Tibial nerve (tissue), 4 donors: ENCODE measurements at regions not wholly inside any gene's neighbourhood (a gene's known extent, or its start where the extent isn't known, plus 50 kb on each side); places are given as distances from the start of the nearest gene placed in this dataset.

Source experiments
- DNase-seq, 2 donors: peaks; one replicate each; pipeline ENCODE4 v3.0.0-alpha.2; 2019; ENCODE audit warnings: low spot score in 2 of 2
- H3K27ac ChIP-seq, 4 donors: fragments of 200-600 bp; sonication (generic) in 3 of 4; one replicate each; pipeline ENCODE4 v1.5.1; 2017 to 2019; ENCODE audit warnings: mild to moderate bottlenecking in 1 of 4
- H3K27me3 ChIP-seq, 2 donors: fragments of 200-600 bp; sonication (generic) in 1 of 2; one replicate each; pipeline versions ENCODE4 v1.5.1 to v1.6.0; 2017 to 2019
- H3K36me3 ChIP-seq, 3 donors: fragments of 200-600 bp; sonication (generic); one replicate each; pipeline ENCODE4 v1.5.1; 2018 to 2019
- H3K4me1 ChIP-seq, 4 donors: fragments of 200-600 bp; sonication (generic) in 3 of 4; one replicate each; pipeline ENCODE4 v1.5.1; 2017 to 2019
- H3K4me3 ChIP-seq, 4 donors: fragments of 200-600 bp; sonication (generic) in 3 of 4; one replicate each; pipeline ENCODE4 v1.5.1; 2017 to 2019; ENCODE audit warnings: mild to moderate bottlenecking in 1 of 4, moderate library complexity in 1 of 4
- H3K9me3 ChIP-seq, 4 donors: fragments of 200-600 bp; sonication (generic) in 3 of 4; one replicate each; pipeline ENCODE4 v1.5.1; 2017 to 2019
- CTCF ChIP-seq, 5 experiments: fragments of 200-600 bp in 3 of 5; fragments of 450-650 bp in 2 of 5; sonication (generic) in 3 of 5; IDR thresholded peaks; one replicate each; pipeline ENCODE4 v1.5.1; 2016 to 2019; ENCODE audit warnings: antibody characterized with exemption in 5 of 5, mild to moderate bottlenecking in 3 of 5, moderate library complexity in 2 of 5
- EP300 ChIP-seq, 2 donors: sonication (generic); formaldehyde crosslinking; IDR thresholded peaks; one replicate each; pipeline ENCODE4 v1.6.1; 2017; ENCODE audit warnings: antibody characterized with exemption in 2 of 2, mild to moderate bottlenecking in 1 of 2
- POLR2A ChIP-seq, 2 donors: fragments of 450-650 bp; IDR thresholded peaks; one replicate each; pipeline ENCODE4 v1.6.1; 2017; ENCODE audit warnings: antibody characterized with exemption in 2 of 2, mild to moderate bottlenecking in 2 of 2, moderate library complexity in 2 of 2
- WGBS, 2 donors: methylation state at CpG; one replicate each; pipeline ENCODE4 v1.1.5; 2018; 5-methylcytosine and 5-hydroxymethylcytosine counted together

- H3K4me1 ChIP-seq: peaks cover 0 to 6% (median 0%) of the 10 kb centered on the region in 4 donors
- DNase-seq: no peak
- no peaks in the 10 kb centered on the region for H3K36me3 ChIP-seq
- no peak for TF ChIP-seq EP300 (IDR thresholded peaks at IDR 0.05)
- no peak for TF ChIP-seq POLR2A (IDR thresholded peaks at IDR 0.05)
- TF ChIP-seq CTCF (IDR thresholded peaks at IDR 0.05): no peak
- no peak overlapping the region for H3K4me3 ChIP-seq
- no peaks in the 10 kb centered on the region for H3K9me3 ChIP-seq
- 27 to 31% methylated on average over 5 of the region's 5 CpGs for WGBS, 2 donors
- no peaks in the 10 kb centered on the region for H3K27me3 ChIP-seq
- no peak overlapping the region for H3K27ac ChIP-seq
Measured at GRCh38 chr4:171588764-171589163, 224.4 kb upstream of the GALNTL6 start.

GRCh38 chr4:171588051-171588545 lies 225.1 kb upstream of the GALNTL6 start:
- TF ChIP-seq EP300 (IDR thresholded peaks at IDR 0.05): no peak
- no peak for TF ChIP-seq CTCF (IDR thresholded peaks at IDR 0.05)
- TF ChIP-seq POLR2A (IDR thresholded peaks at IDR 0.05): no peak
- 33 to 36% methylated on average over 3 of the region's 3 CpGs for WGBS, 2 donors
- DNase-seq: no peak
- H3K9me3 ChIP-seq: no peaks in the 10 kb centered on the region
- no peaks in the 10 kb centered on the region for H3K36me3 ChIP-seq
- peaks cover 0 to 6% (median 0%) of the 10 kb centered on the region in 4 donors for H3K4me1 ChIP-seq
- H3K27me3 ChIP-seq: no peaks in the 10 kb centered on the region
- H3K4me3 ChIP-seq: no peak overlapping the region
- no peak overlapping the region for H3K27ac ChIP-seq

GRCh38 chr4:171583790-171584189 lies 229.4 kb upstream of the GALNTL6 start:
- TF ChIP-seq CTCF (IDR thresholded peaks at IDR 0.05) (no peak), EP300 (IDR thresholded peaks at IDR 0.05) (no peak), POLR2A (IDR thresholded peaks at IDR 0.05) (no peak)
- Histone ChIP-seq H3K4me3 (no peak overlapping the region), H3K4me1 (peaks cover 0 to under 1% (median 0%) of the 10 kb centered on the region in 4 donors), H3K9me3 (no peaks in the 10 kb centered on the region), H3K27ac (no peak overlapping the region), H3K36me3 (no peaks in the 10 kb centered on the region), H3K27me3 (no peaks in the 10 kb centered on the region)
- no peak for DNase-seq

GRCh38 chr4:171582961-171583581 lies 230.1 kb upstream of the GALNTL6 start:
- H3K27me3 ChIP-seq: no peaks in the 10 kb centered on the region
- H3K9me3 ChIP-seq: no peaks in the 10 kb centered on the region
- 56 to 70% methylated on average over 4 of the region's 4 CpGs for WGBS, 2 donors
- H3K27ac ChIP-seq: no peak overlapping the region
- no peaks in the 10 kb centered on the region for H3K36me3 ChIP-seq
- no peak overlapping the region for H3K4me3 ChIP-seq
- no peaks in the 10 kb centered on the region for H3K4me1 ChIP-seq
- no peak for DNase-seq
- no peak for TF ChIP-seq CTCF (IDR thresholded peaks at IDR 0.05)
- TF ChIP-seq POLR2A (IDR thresholded peaks at IDR 0.05): no peak
- TF ChIP-seq EP300 (IDR thresholded peaks at IDR 0.05): no peak

- DNase-seq: no peak
- H3K27me3 ChIP-seq: no peaks in the 10 kb centered on the region
- H3K27ac ChIP-seq: no peak overlapping the region
- H3K4me3 ChIP-seq: no peak overlapping the region
- no peaks in the 10 kb centered on the region for H3K36me3 ChIP-seq
- TF ChIP-seq POLR2A (IDR thresholded peaks at IDR 0.05): no peak
- TF ChIP-seq EP300 (IDR thresholded peaks at IDR 0.05): no peak
- TF ChIP-seq CTCF (IDR thresholded peaks at IDR 0.05): no peak
- no peaks in the 10 kb centered on the region for H3K9me3 ChIP-seq
- no peaks in the 10 kb centered on the region for H3K4me1 ChIP-seq
- WGBS, 2 donors: 78 to 91% methylated on average over 2 of the region's 2 CpGs
Measured at GRCh38 chr4:171573181-171573580, 240.0 kb upstream of the GALNTL6 start.
